HG03342 (cell line): ENCODE measurements at regions not wholly inside any gene's neighbourhood (a gene's known extent, or its start where the extent isn't known, plus 50 kb on each side); places are given as distances from the start of the nearest gene placed in this dataset.

Source experiments
- ATAC-seq: cut with Tn5 transposase; IDR thresholded peaks from one replicate; pipeline ENCODE4 v1.9.1; 2021; ENCODE audit warnings: mild to moderate bottlenecking, moderate library complexity; ENCODE audit not compliant: unreplicated experiment

DNA sequence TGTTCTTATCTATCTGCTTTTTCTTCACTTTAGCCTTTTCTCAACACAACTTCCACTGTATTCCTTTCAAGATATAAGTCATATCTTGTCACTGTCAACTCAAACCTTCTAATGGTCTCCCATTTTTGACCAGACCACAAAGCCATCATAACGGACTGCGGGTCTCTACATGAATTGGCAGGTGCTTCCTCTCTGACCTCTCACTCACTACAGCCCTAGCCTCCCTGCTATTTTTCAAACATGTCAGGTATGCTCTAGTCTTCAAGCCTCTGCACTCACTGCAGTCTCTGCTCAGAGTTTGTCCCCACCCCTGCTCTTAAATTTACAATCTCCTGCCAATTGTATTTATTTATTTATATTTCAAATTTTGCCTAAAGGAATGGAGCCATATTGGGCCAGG is 858.1 kb downstream of the TRIB2 start:
- no peak for ATAC-seq

DNA sequence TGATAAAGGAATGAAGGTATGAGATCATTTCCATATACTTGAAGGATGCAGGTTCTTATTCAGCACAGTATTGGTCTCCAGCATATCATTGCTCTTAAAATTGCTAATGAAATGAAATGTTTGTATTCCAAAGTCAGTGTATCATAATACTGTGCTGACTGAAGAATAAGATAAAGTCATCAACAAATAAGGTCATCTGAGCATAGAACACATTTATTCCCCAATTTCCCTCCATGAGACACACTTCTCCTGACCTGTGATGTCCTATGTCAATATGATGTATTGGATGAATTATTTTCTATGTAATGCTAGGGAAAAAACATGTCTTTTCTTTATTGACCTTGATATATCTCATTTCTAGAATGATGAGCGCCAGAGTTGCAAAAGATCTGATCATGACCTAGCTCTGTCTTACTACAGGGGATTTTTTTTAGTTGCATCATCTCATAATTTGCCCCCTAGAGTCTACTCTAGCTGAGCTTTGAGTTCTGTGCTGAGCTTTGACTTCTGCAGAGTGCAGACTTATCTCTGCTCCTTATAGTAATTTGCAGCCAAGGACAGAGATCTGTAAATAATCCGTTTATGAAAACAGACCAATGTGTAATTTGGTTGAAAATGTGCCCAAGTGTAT is 859.8 kb downstream of the TRIB2 start:
- no peak for ATAC-seq

DNA sequence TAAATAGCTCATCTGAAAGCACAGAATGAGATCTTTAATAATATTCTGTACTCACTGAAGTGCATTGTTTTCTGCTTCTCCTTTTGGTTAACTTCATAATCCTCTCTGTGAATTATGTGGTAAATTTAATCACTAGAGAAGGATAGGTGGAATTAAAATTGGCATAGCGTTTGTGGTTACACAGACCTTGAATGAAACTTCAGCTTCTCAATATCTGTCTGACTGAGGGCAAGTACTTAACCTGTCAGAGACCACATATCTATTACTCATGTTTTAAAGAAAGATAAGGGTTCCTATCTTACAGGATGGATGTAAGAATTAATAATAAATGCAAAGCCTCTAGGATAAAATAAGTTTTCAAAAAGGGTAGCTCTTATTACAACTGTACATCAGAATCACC is 861.8 kb downstream of the TRIB2 start:
- ATAC-seq, result no peak

DNA sequence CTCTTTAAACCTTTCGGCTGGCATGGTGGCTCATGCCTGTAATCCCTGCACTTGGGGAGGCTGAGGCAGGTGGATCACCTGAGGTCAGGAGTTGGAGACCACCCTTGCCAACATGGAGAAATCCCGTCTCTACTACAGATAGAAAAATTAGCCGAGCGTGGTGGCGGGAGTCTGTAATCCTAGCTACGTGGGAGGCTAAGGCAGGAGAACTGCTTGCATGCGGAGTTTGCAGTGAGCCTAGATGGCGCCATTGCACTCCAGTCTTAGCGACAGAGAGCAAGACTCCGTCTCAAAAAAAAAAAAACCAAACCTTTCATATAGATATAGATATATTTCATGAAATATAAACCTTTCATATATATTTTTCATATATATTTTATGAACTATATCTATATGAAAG is 864.7 kb downstream of the TRIB2 start:
- ATAC-seq, result no peak

DNA sequence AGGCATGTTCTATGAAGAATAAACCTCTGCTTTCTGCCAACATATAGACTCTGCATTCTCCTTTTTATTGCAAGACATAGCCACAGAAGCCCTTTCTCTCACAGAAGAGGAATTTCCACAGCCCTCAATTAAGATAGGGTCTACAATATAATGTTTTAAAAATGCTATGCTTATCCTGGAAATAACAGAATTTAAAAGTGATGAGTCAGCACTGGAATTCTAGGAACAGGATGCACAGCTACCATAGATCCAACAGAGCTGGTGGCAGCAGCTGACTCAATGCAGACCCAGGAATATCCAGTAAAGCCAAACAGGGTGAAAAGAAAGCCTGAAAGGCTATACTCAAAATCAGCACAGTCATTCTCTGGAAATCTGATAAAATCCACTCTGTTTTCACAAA is 866.9 kb downstream of the TRIB2 start:
- no peak for ATAC-seq

DNA sequence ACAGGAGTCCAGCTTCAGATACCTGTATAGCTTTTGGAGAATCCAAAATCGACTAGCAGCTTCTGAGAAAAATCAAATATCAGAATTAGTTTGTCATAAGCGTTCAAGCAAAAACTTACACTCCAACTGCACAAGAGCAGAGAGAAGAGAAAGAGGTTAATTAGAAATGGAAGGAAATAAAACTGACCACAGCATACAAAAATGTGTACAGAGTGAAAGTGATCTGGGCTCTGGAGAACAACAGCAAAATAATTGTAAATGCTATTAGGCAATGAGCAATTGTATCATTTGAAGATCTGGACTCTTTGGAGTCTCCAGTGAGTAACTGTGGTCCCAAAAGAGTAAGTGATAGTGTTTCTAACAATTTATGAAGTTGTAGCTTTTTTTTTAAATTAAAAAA is 867.3 kb downstream of the TRIB2 start:
- ATAC-seq, result no peak

DNA sequence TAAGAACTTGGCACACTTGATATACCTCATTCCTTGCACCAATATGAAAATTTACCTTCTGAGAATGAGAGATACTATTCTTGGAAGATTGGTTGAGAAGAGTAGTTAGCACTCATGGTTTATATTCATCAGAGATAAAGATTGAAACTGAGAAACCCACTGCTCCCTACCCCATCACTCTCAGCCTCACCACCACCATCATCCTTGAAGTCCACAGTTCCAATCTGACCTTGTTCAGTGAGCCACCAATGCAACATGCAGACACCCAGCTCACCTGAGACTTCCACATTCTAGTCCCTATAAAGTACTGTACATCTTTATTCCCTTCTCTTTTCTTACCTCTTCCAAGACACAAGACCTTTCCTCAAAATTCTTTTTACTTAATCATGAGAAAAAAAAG is 869.0 kb downstream of the TRIB2 start:
- no peak for ATAC-seq

DNA sequence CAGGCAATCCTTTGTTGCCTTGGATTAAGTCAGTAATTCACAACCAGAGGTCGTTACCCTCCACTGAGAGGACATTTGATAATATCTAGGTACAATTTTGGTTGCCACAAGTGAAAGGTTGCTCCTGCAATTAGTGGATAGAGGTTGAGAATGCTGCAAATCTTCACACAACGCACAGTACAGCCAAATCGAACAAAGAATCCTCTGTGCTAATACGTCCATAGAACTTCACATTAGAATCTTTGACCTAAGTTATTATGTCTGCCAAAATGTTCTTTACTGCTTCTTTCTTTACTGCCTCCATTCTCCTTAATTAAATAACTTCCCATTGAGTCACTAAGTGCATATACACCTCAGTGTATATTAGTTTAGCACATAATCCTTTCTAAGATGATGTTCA is 879.5 kb downstream of the TRIB2 start:
- ATAC-seq, result no peak

DNA sequence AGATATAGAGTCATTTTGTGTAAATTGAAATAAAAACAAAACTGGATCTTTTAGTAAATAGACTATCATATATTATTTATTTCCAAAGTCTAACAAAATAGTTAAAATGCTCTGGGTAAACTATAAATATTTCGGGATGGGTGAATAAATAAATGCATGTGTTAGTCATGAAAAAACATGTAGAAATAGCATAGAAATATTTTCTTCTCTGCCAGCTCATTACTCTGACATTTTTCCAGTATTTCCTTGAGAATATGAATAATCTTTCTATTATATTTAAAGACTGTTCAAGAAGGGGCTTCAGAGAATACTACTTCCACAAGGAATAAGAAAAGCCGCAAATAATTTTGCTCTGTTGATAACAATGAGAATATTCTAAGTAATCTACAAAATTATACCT is 880.4 kb downstream of the TRIB2 start:
- ATAC-seq, result no peak

DNA sequence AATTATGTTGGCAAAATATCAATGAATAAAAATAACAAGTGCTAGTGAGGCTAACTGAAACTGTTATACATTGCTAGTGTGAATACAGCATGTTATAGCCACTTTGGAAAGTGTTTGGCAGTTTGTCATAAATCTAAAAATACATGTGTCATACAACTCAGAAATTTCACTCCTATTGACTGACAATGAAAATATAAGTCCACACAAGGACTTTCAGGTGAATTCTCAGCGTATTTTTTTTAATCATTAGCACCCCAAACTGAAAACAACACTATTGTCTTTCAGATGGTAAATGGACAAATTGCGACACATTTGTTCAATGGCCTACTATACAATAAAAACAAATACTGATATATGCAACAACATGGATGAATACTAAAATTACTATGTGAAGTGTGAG is 884.8 kb downstream of the TRIB2 start:
- ATAC-seq, result no peak

DNA sequence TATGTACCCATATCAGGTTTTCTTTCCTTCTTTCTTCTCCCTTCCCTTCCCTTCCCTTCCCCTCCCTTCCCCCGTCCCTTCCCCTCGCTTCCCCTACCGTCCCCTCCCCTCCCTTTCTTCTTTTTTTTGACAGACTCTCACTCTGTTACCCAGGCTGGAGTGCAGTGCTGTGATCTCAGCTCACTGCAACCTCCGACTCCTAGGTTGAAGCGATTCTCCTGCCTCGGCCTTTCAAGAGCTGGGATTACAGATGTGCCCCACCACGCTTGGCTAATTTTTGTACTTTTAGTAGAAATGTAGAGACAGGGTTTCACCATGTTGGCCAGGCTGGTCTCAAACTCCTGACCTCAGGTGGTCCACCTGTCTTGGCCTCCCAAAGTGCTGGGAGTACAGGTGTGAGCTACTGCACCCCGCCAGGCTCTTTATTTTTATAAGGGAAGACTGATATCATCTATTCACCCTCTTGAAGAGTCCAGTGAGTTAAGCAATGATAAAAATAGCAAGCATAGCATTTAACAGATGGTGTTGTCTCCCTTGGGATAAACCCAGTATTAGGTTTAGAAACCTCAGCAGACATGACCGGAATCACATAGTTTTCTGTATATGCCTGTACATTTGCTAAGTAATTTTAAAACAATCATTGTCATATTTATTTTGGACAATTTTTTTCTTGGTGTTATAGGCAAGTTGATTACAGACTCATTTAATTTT is 888.4 kb downstream of the TRIB2 start:
- ATAC-seq, result no peak

DNA sequence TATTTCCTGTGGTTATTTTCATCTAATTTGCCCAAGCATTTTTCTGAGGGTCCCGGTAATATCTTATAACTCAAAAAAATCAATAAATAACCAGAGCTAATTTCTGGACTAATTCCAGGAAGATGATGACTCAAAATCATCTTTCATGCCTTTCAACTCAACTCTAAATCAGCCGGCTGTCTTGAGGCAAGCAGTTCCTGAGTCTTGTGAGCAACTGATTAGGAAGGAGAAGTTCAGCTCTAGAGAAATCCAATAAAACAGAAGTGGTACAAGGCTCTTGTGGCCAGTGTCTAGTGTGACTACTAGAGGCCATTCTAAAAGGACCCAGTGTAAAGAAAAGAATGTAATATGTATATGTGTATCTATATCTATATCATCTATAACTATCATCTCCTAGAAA is 890.4 kb downstream of the TRIB2 start:
- peak; percentile 44 for ATAC-seq

DNA sequence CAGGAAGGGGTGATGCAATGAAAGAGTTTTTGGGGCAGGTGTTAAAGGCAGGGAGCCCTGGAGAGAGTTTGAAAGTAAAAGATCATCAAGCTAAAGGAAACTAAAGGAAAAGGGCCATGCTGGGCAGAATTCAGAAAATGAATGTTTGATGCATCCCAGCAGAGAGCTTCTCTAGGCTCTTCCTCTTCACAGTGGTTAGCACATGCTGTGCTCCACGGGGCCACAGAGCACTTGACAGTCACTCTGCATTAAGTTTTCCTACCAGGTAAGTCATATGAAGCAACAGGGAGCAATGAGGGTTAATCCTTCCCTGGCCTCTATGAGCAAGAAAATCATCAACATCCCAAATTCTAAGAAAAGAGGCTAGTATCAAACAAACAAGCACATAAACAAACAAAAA is 895.2 kb downstream of the TRIB2 start:
- ATAC-seq, result no peak

DNA sequence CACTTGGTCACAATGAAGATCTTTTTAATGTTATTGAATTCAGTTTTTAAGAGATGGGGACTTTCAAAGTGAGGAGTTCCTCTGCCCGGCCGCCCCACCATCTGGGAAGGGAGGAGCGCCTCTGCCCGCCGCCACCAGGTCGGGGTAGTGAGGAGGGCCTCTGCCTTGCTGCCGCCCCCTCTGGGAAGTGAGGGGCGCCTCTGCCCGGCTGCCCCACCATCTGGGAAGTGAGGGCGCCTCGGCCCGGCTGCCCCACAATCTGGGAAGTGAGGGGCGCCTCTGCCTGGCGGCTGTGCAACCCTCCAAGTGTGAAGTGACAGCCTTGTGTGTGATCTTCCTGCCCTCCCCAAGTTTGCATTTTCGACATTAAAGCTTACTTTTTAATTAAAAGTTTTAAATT is 899.3 kb downstream of the TRIB2 start:
- ATAC-seq, result no peak

DNA sequence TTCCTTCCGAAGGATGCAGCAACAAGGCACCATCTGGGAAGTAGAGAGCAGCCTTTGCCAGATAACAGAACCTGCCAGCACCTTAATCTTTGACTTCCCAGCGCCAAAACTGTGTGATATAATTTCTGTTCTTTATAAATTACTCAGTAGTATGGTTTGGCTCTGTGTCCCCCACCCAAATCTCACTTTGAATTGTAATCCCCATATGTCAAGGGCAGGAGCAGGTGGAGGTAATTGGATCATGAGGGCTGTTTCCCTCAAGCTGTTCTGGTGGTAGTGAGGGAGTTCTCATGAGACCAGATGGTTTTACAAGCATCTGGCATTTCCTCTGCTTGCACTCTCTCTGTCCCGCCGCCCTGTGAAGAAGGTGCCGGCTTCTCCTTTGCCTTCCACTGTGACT is 899.9 kb downstream of the TRIB2 start:
- ATAC-seq, result no peak

DNA sequence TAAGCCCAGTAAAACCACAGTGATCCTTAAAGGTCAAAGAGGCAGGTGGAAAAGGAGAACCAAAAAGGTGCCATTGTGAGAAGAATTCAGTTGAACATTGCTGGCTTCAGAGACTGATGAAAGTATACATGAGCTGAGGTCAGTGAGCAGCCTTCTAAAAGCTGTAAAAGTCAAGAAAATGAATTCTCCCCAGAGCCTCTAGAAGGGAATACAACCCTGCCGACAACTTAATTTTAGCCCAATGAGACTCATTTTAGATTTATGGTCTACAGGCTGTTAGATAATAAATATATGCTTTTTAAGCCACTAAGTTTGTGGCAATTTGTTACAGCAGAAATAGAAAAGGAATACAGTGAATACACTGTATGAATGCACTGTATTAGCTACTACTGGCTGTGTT is 911.4 kb downstream of the TRIB2 start:
- no peak for ATAC-seq

DNA sequence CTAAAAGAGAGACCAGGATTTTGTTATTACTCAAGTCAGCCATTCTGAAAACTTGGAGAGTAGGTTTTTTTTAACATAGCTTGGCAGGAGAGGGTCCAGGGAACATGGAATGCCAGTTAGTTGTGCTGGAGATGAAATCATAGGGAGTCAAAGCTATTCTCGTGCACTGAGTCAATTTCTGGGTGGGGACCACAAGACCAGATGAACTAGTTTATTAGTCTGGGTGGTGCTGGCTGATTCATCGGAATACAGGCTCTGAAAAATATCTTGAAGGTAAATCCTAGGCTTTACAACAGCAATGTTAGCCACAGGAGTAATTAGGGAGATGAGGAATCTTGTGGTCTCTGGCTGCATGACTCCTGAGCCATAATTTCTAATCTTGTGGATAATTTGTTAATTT is 921.4 kb downstream of the TRIB2 start:
- ATAC-seq, result no peak

DNA sequence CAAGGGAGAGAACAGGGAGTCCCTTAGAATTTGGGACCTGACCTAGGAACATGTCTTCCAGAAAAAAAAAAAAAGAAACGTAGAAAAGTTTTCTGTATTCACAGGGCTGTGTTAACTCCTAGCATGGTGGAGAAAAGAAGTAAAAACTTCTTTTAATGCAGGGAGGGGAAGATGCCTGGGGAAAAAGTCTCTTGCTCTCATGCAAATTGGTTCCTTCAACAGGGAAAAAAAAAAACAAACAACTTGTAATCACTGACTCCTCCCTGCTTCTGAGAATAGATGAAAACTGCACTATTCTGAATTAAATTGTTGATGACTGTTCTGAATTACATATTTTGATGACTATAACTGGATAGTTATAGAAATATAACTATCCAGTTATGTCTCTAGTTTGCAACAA is 933.2 kb downstream of the TRIB2 start:
- no peak for ATAC-seq

DNA sequence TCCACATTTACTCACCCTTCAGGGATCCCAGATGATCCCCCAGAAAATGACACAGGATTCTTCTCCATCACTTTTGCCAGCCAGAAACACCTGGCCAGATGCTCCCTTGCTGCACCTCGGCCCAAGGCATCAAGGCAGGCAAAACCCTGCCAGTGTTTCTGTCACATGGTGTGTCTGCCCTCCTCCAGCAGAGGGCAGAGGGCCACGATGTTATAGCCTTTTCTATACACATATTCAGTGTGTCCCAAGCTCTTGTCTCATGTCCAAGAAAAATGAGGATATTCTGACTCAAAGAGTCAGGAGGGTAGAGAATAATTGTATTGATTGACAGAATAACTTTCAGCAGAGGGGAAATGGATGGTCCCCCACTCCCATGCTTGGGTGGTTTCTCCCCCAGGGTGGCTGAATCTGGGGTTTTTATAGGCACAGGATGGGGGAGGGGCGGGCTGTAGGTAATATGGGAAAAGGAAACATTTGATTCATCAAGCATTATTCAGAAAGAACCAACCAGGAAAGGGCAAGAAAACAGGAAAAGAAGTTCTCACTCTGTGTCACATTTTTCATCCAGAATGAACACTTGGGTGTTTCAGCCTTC is 933.9 kb downstream of the TRIB2 start:
- no peak for ATAC-seq

DNA sequence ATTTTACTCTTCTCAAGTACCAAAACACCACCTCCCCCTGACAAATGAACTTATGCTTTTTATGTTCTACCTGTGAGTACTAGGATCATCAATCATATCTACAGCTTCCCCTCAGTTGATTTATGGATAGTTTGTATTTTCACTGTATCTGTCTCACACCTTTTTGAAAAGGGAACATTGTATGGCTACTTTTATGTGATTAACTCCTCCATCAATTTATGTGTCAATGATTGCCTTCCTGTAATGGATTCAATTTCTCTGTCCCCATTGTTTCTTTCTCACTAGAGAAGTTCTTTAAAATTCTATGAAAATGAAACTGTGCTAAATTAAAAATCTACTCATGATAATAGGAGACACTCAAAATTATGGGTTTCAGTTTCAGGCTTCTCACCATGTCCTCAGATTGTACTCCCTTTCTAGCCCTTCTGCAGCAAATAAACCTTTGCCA is 935.0 kb downstream of the TRIB2 start:
- peak; percentile 77 for ATAC-seq

DNA sequence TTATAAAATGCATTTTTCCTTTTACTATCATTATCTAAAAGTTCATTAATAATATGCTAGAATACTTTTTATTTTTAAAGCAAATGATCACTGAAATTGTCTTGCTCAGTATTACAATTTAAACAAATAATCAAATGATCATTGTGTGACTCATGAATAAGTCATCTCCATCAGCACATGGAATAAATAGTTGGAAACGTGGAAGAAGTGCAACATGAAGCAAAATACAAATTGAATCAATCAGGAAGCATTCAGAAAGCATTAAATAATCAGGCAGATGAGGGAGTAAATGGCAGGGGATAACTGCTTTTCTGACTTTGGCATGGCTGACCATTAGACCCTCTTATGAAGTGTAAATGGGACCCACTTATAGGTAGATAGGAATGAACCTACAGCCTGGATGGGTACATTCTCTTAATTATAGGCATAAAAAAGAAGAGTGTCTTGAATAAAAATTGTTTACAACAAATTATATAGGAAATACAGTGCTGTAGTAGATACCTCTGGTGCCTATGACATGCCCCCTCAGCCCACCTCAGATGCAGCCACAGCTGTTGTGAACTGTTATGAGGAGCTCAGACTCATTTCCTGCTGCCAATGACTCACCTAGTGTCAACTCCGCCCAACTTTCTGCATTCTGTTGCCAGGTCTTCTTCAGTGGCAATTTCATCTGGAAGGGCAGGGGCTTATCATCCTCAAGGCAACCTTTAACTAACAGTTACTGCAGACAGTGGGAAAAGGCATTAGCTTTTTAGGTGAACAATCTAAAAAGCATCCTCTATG is 936.0 kb downstream of the TRIB2 start:
- peak; percentile 54 for ATAC-seq

DNA sequence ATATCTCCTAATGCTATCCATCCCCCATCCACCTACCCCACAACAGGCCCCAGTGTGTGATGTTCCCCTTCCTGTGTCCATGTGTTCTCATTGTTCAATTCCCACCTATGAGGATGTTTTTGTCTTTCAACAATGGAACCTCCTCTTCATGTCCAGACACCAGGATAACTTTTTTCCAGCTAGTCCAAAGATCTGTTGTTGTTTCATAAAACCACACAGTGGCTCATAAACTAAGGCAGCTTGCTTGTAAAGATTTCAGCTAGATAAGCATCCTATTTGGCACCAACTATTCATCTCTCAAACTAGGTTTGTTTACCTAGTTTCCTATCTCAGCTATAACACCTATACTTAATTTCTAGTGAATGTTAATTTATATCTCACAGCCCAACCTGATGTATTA is 937.7 kb downstream of the TRIB2 start:
- ATAC-seq, result no peak
